ENCODE measurements at regions not wholly inside any gene's neighbourhood (a gene's known extent, or its start where the extent isn't known, plus 50 kb on each side); places are given as distances from the start of the nearest gene placed in this dataset.

GRCh38 chr18:45510656-45511055 is 104.6 kb upstream of the SLC14A2 start:
- no peak for TF ChIP-seq CTCF (IDR thresholded peaks at IDR 0.05)
- TF ChIP-seq MAX (IDR thresholded peaks at IDR 0.05; ENCODE audit: low read depth), result no peak
- no peak for TF ChIP-seq RFX5 (IDR thresholded peaks at IDR 0.05; ENCODE audit: low read length)
- no peak for TF ChIP-seq USF1 (IDR thresholded peaks at IDR 0.05; ENCODE audit: borderline replicate concordance, low read depth)
- TF ChIP-seq FOSL2 (IDR thresholded peaks at IDR 0.05; ENCODE audit: borderline replicate concordance, low read depth), result no peak
- TF ChIP-seq FOXM1 (IDR thresholded peaks at IDR 0.05; ENCODE audit: low read depth), result no peak
- TF ChIP-seq REST (IDR thresholded peaks at IDR 0.05; ENCODE audit: low read depth, low read length), result no peak
- no peak for TF ChIP-seq EZH2phosphoT487 (IDR thresholded peaks at IDR 0.05; ENCODE audit: borderline replicate concordance, low read depth)
- TF ChIP-seq RAD21 (IDR thresholded peaks at IDR 0.05; ENCODE audit: low read length), result no peak
- no peak for TF ChIP-seq YY1 (IDR thresholded peaks at IDR 0.05; ENCODE audit: low read depth)
- TF ChIP-seq JUND (IDR thresholded peaks at IDR 0.05), result no peak
- TF ChIP-seq TAF1 (IDR thresholded peaks at IDR 0.05; ENCODE audit: borderline replicate concordance, low read depth, low read length), result no peak

All from SK-N-SH (cell line).